BLaER1 treated with 17β-estradiol and CSF1 and Interleukin-3, amounts not matched to agents 10 nM and 100 nM (cell line): ENCODE measurements at regions not wholly inside any gene's neighbourhood (a gene's known extent, or its start where the extent isn't known, plus 50 kb on each side); places are given as distances from the start of the nearest gene placed in this dataset.
"Not testable (repeated sequence)": the region's sequence is repeated elsewhere in the genome, so short reads cannot be mapped to it uniquely, and the experiment has no call there.

Experiments
- H3K27ac ChIP-seq, 11 experiments: shearing (Covaris generic); formaldehyde crosslinking; 2 replicates each; pipeline ENCODE4 v1.8.1; 2022
- H3K27me3 ChIP-seq, 11 experiments: shearing (Covaris generic); formaldehyde crosslinking; 2 replicates each; pipeline ENCODE4 v1.8.1; 2022
- H3K36me3 ChIP-seq, 11 experiments: shearing (Covaris generic); formaldehyde crosslinking; 2 replicates each; pipeline ENCODE4 v1.8.1; 2022
- H3K4me1 ChIP-seq, 10 experiments: shearing (Covaris generic); formaldehyde crosslinking; 2 replicates each; pipeline ENCODE4 v1.8.1; 2022
- H3K4me2 ChIP-seq, 11 experiments: shearing (Covaris generic); formaldehyde crosslinking; 2 replicates each; pipeline ENCODE4 v1.8.1; 2022
- H3K4me3 ChIP-seq, 10 experiments: shearing (Covaris generic); formaldehyde crosslinking; 2 replicates each; pipeline ENCODE4 v1.8.1; 2022
- H3K9ac ChIP-seq, 11 experiments: shearing (Covaris generic); formaldehyde crosslinking; 2 replicates each; pipeline ENCODE4 v1.8.1; 2022
- H3K9me3 ChIP-seq, 11 experiments: shearing (Covaris generic); formaldehyde crosslinking; replicated peaks in 1 of 11; 2 replicates each; pipeline ENCODE4 v1.8.1; 2022
- H4K20me1 ChIP-seq, 11 experiments: shearing (Covaris generic); formaldehyde crosslinking; 2 replicates each; pipeline ENCODE4 v1.8.1; 2022
- Cebpa-rat ChIP-seq, 11 experiments: shearing (Covaris generic); IDR thresholded peaks; 2 replicates each; pipeline ENCODE4 v1.8.1; 2022

DNA sequence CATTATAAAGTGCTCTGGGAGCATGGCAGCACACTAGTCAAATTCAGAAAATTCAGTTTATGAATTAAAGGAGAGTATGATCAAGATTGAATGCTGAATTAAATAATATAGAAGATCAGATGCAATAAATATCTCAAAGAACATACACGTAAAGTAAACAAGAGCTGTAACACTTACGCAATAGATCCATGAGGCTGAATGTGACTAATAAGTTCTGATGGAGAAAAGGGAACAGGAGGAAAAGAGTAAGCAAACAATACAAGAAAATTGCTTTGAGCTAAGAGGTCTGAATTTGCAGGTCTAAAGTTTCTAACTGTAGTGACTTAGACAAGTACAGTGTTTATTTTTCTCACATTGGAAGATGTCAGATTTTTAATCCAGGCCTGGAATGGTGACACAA is 646.7 kb upstream of the ZNF804A start:
- H3K27me3 ChIP-seq = no peaks in the 10 kb centered on the region
- no peaks in the 10 kb centered on the region for H3K9me3 ChIP-seq
- H3K9ac ChIP-seq = no peak overlapping the region
- peak in 1 of 11 experiments; percentile 50; a peak in 1 of 22 replicates for TF ChIP-seq Cebpa-rat (IDR thresholded peaks at IDR 0.05)
- H3K36me3 ChIP-seq = no peaks in the 10 kb centered on the region
- H3K4me1 ChIP-seq = 0 out of 20 replicates have a peak, but pooled peaks cover 0 to 7% (median 0%) of the 10 kb centered on the region in 10 experiments
- H3K4me3 ChIP-seq = no peak overlapping the region
- H3K27ac ChIP-seq = no peak overlapping the region
- no peaks in the 10 kb centered on the region for H4K20me1 ChIP-seq
- no peak overlapping the region for H3K4me2 ChIP-seq

GRCh38 chr2:183952741-183953140 is 645.6 kb upstream of the ZNF804A start:
- no peak overlapping the region for H3K27ac ChIP-seq
- no peaks in the 10 kb centered on the region for H3K27me3 ChIP-seq
- H3K4me3 ChIP-seq = no peak overlapping the region
- no peak for TF ChIP-seq Cebpa-rat (IDR thresholded peaks at IDR 0.05)
- no peaks in the 10 kb centered on the region for H3K36me3 ChIP-seq
- no peaks in the 10 kb centered on the region for H3K9me3 ChIP-seq
- no peak overlapping the region for H3K9ac ChIP-seq
- no peak overlapping the region for H3K4me2 ChIP-seq
- 0 out of 20 replicates have a peak, but pooled peaks cover 0 to 7% (median 0%) of the 10 kb centered on the region in 10 experiments for H3K4me1 ChIP-seq
- no peaks in the 10 kb centered on the region for H4K20me1 ChIP-seq

DNA sequence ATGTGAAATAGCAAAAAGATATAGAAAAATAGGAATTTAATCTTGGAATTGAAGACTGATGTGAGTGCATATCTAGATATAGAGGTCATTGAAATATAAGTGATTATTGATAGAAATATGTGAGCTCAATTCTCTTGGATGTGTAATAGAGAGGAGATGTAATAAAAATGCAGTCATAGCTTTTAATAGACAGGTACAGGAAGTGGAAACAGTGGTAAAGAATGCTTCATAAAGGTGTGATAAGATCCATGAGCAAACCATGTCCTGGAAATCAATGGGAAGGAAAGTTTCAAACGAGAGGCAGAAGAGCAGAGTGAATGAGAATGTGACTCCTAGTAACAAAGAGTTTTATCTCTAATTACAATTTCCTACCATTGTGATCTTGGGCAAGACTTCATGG is 634.7 kb upstream of the ZNF804A start:
- Histone ChIP-seq H3K4me2 (no peak overlapping the region), H3K27ac (no peak overlapping the region), H3K36me3 (no peaks in the 10 kb centered on the region), H3K4me1 (no peaks in the 10 kb centered on the region), H3K9me3 (no peaks in the 10 kb centered on the region), H4K20me1 (no peaks in the 10 kb centered on the region), H3K4me3 (no peak overlapping the region), H3K27me3 (no peaks in the 10 kb centered on the region), H3K9ac (no peak overlapping the region)
- no peak for TF ChIP-seq Cebpa-rat (IDR thresholded peaks at IDR 0.05)

DNA sequence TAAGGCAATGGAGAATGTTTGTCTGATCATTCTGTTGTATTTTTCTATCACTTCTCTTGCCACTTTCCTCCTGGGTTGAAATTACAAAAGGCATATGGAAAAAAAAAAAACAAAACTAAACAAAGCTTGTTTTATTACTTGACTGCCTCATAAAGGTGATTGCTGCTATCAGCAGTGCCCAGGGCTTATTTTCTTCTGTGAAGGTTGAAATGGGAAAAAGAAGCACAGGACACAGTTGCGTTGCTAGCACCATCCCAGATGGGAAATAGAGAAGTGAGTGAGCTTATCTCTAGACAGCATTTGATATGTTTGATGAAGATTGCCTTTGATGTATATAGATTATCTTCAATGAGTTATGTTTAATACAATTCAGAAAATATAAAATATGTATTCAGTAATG is 633.8 kb upstream of the ZNF804A start:
- Histone ChIP-seq H3K4me1 (no peaks in the 10 kb centered on the region), H3K4me3 (no peak overlapping the region), H3K36me3 (no peaks in the 10 kb centered on the region), H3K27ac (no peak overlapping the region), H3K9me3 (no peaks in the 10 kb centered on the region), H3K9ac (no peak overlapping the region), H3K27me3 (no peaks in the 10 kb centered on the region), H4K20me1 (no peaks in the 10 kb centered on the region), H3K4me2 (no peak overlapping the region)
- no peak for TF ChIP-seq Cebpa-rat (IDR thresholded peaks at IDR 0.05)

DNA sequence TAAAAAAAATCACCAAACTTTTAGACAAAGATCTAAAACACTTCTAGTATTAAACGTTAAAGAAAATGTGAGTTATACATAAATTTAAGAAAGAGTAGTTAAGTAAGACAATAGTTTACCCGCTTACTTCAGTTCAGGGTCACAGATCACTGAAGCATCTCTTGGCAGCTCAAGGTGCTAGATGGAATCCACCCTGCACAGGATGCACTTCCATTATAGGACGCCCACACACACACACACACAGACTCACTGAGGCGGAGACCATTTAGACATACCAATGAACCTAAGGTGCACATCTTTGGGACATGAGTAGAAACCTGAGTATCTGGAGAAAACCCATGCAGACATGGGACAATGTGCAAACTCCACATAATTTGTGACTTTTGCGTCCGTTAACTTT is 630.6 kb upstream of the ZNF804A start:
- Histone ChIP-seq H3K4me1 (no peaks in the 10 kb centered on the region), H3K27ac (no peak overlapping the region), H3K27me3 (no peaks in the 10 kb centered on the region), H3K36me3 (no peaks in the 10 kb centered on the region), H3K9ac (no peak overlapping the region), H3K4me3 (no peak overlapping the region), H3K9me3 (no peaks in the 10 kb centered on the region), H3K4me2 (no peak overlapping the region), H4K20me1 (no peaks in the 10 kb centered on the region)
- TF ChIP-seq Cebpa-rat (IDR thresholded peaks at IDR 0.05) = no peak

DNA sequence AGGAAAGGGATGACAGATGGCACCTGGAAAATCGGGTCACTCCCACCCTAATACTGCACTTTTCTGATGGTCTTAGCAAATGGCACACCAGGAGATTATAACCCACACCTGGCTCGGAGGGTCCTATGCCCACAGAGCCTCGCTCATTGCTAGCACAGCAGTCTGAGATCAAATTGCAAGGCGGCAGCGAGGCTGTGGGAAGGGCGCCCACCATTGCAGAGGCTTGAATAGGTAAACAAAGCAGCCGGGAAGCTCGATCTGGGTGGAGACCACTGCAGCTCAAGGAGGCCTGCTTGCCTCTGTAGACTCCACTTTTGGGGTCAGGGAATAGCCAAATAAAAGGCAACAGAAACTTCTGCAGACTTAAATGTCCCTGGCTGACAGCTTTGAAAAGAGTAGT is 622.7 kb upstream of the ZNF804A start:
- not testable (repeated sequence) for H3K9ac ChIP-seq, H3K27me3 ChIP-seq, H3K36me3 ChIP-seq, H3K4me1 ChIP-seq, H3K9me3 ChIP-seq, H4K20me1 ChIP-seq, H3K4me2 ChIP-seq, H3K4me3 ChIP-seq, H3K27ac ChIP-seq

GRCh38 chr2:183984871-183985270 is 613.5 kb upstream of the ZNF804A start:
- no peak for TF ChIP-seq Cebpa-rat (IDR thresholded peaks at IDR 0.05)
- Histone ChIP-seq H3K27ac (no peak overlapping the region), H3K9me3 (no peaks in the 10 kb centered on the region), H3K4me1 (no peaks in the 10 kb centered on the region), H3K36me3 (no peaks in the 10 kb centered on the region), H3K4me3 (no peak overlapping the region), H3K27me3 (no peaks in the 10 kb centered on the region), H3K4me2 (no peak overlapping the region), H3K9ac (no peak overlapping the region), H4K20me1 (no peaks in the 10 kb centered on the region)

GRCh38 chr2:183991968-183992367 is 606.4 kb upstream of the ZNF804A start:
- no peaks in the 10 kb centered on the region for H3K27me3 ChIP-seq
- no peak overlapping the region for H3K4me3 ChIP-seq
- no peaks in the 10 kb centered on the region for H3K36me3 ChIP-seq
- no peak overlapping the region for H3K9ac ChIP-seq
- H3K9me3 ChIP-seq = no peaks in the 10 kb centered on the region
- TF ChIP-seq Cebpa-rat (IDR thresholded peaks at IDR 0.05) = no peak
- H3K4me1 ChIP-seq = no peaks in the 10 kb centered on the region
- H4K20me1 ChIP-seq = no peaks in the 10 kb centered on the region
- H3K4me2 ChIP-seq = no peak overlapping the region
- no peak overlapping the region for H3K27ac ChIP-seq

- Histone ChIP-seq H3K36me3 (no peaks in the 10 kb centered on the region), H3K4me3 (no peak overlapping the region), H3K9ac (no peak overlapping the region), H3K27ac (no peak overlapping the region), H3K27me3 (no peaks in the 10 kb centered on the region), H4K20me1 (no peaks in the 10 kb centered on the region), H3K4me1 (no peaks in the 10 kb centered on the region), H3K9me3 (no peaks in the 10 kb centered on the region), H3K4me2 (no peak overlapping the region)
- TF ChIP-seq Cebpa-rat (IDR thresholded peaks at IDR 0.05) = no peak
These were observed 605.3 kb upstream of the ZNF804A start for GRCh38 chr2:183993052-183993451.

DNA sequence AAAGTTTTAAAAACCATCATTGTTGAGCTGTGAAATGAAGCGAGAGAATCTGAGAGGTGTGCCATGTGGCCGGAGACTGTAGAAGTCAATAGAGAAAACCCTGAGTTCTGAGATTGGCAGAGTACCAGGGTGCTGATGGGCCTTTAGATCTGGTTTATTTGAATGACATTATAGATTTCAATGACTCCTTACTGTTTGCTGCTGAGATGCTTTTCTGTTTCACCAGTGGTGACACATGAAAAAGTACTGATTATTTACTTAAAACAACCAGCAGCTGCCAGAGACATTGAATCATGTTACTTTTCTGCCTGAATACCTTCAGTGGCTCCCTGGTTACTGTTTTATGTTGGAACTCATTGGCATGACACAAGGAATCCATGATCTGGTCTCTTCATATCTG is 602.7 kb upstream of the ZNF804A start:
- no peak for TF ChIP-seq Cebpa-rat (IDR thresholded peaks at IDR 0.05)

More for the DNA sequence above, 602.7 kb upstream of the ZNF804A start:
- H3K4me3 ChIP-seq = no peak overlapping the region
- no peaks in the 10 kb centered on the region for H3K9me3 ChIP-seq
- H3K4me2 ChIP-seq = no peak overlapping the region
- no peaks in the 10 kb centered on the region for H4K20me1 ChIP-seq
- no peak overlapping the region for H3K27ac ChIP-seq
- no peaks in the 10 kb centered on the region for H3K27me3 ChIP-seq
- H3K36me3 ChIP-seq = no peaks in the 10 kb centered on the region
- no peak overlapping the region for H3K9ac ChIP-seq
- H3K4me1 ChIP-seq = no peaks in the 10 kb centered on the region
